ENCODE measurements at regions not wholly inside any gene's neighbourhood (a gene's known extent, or its start where the extent isn't known, plus 50 kb on each side); places are given as distances from the start of the nearest gene placed in this dataset.

- TF ChIP-seq CTCF (IDR thresholded peaks at IDR 0.05) (no peak), POLR2A (IDR thresholded peaks at IDR 0.05) (no peak)
Measured at GRCh38 chr11:121999651-122000050, 116.4 kb downstream of the BLID start.

Measured in adrenal gland (tissue), 5 donors.